Suprapubic skin (tissue), 4 donors: ENCODE measurements at regions not wholly inside any gene's neighbourhood (a gene's known extent, or its start where the extent isn't known, plus 50 kb on each side); places are given as distances from the start of the nearest gene placed in this dataset.

Experiments used
- DNase-seq, 2 donors: peaks; one replicate each; pipeline ENCODE4 v3.0.0-alpha.2; 2019; ENCODE audit warnings: low spot score in 2 of 2
- H3K27ac ChIP-seq: fragments of 200-600 bp; sonication (generic); one replicate; pipeline ENCODE4 v1.5.1; 2019
- H3K27me3 ChIP-seq: fragments of 200-600 bp; sonication (generic); one replicate; pipeline ENCODE4 v1.5.1; 2019
- H3K36me3 ChIP-seq: fragments of 200-600 bp; sonication (generic); one replicate; pipeline ENCODE4 v1.5.1; 2019
- H3K4me1 ChIP-seq: fragments of 200-600 bp; sonication (generic); one replicate; pipeline ENCODE4 v1.5.1; 2019
- H3K4me3 ChIP-seq: fragments of 200-600 bp; sonication (generic); one replicate; pipeline ENCODE4 v1.5.1; 2019; ENCODE audit warnings: mild to moderate bottlenecking
- H3K9me3 ChIP-seq: fragments of 200-600 bp; sonication (generic); one replicate; pipeline ENCODE4 v1.5.1; 2019
- EP300 ChIP-seq: sonication (generic); formaldehyde crosslinking; IDR thresholded peaks from one replicate; pipeline ENCODE4 v1.6.1; 2017; ENCODE audit warnings: antibody characterized with exemption
- POLR2A ChIP-seq, 2 donors: fragments of 450-650 bp; IDR thresholded peaks; one replicate each; pipeline ENCODE4 v1.6.1; 2017; ENCODE audit warnings: antibody characterized with exemption in 2 of 2, mild to moderate bottlenecking in 2 of 2, moderate library complexity in 2 of 2
- POLR2AphosphoS5 ChIP-seq, 3 donors: sonication (generic); formaldehyde crosslinking; IDR thresholded peaks; one replicate each; pipeline ENCODE4 v1.6.1; 2017; ENCODE audit warnings: antibody characterized with exemption in 3 of 3
- WGBS: methylation state at CpG from one replicate; pipeline ENCODE4 v1.1.5; 2018; 5-methylcytosine and 5-hydroxymethylcytosine counted together
- TF ChIP-seq, protein P1 (sequence below), 2 donors: fragments of 200-600 bp in 1 of 2; fragments of 450-650 bp in 1 of 2; sonication (generic) in 1 of 2; IDR thresholded peaks; one replicate each; pipeline ENCODE4 v1.5.1; 2016 to 2019; ENCODE audit warnings: antibody characterized with exemption in 2 of 2, mild to moderate bottlenecking in 1 of 2, moderate library complexity in 1 of 2

DNA sequence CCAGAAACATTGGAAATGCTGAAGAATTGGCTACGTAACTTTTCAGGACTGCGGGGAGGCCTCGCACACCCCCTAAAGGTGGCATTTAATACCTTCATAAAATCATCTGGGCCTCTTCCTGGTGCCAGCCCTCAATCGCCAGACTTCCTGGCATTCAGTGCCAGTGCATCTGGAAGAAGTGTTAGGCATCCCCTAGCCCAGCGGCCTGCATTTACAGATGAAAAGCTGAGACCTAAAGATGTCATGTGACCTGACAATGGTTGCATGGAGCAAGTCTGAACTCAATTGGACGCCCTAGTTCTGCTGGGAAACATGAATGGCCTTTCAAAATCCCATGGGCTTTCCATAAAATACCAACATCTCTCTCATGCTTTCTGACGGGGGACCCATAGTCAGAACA, 81.0 kb upstream of the TMEM45B start:
- Histone ChIP-seq H3K4me3 (no peak overlapping the region), H3K27me3 (peaks cover 7% of the 10 kb centered on the region), H3K4me1 (peaks cover 3% of the 10 kb centered on the region), H3K27ac (no peak overlapping the region), H3K36me3 (no peaks in the 10 kb centered on the region), H3K9me3 (no peaks in the 10 kb centered on the region)
- 93% methylated on average over 7 of the region's 7 CpGs for WGBS
- DNase-seq = peak in 1 of 2 donors; percentile 65
- TF ChIP-seq, protein P1, sequence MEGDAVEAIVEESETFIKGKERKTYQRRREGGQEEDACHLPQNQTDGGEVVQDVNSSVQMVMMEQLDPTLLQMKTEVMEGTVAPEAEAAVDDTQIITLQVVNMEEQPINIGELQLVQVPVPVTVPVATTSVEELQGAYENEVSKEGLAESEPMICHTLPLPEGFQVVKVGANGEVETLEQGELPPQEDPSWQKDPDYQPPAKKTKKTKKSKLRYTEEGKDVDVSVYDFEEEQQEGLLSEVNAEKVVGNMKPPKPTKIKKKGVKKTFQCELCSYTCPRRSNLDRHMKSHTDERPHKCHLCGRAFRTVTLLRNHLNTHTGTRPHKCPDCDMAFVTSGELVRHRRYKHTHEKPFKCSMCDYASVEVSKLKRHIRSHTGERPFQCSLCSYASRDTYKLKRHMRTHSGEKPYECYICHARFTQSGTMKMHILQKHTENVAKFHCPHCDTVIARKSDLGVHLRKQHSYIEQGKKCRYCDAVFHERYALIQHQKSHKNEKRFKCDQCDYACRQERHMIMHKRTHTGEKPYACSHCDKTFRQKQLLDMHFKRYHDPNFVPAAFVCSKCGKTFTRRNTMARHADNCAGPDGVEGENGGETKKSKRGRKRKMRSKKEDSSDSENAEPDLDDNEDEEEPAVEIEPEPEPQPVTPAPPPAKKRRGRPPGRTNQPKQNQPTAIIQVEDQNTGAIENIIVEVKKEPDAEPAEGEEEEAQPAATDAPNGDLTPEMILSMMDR (IDR thresholded peaks at IDR 0.05) = no peak
- no peak for TF ChIP-seq EP300
- TF ChIP-seq POLR2AphosphoS5 (IDR thresholded peaks at IDR 0.05) = no peak
- TF ChIP-seq POLR2A (IDR thresholded peaks at IDR 0.05) = no peak

DNA sequence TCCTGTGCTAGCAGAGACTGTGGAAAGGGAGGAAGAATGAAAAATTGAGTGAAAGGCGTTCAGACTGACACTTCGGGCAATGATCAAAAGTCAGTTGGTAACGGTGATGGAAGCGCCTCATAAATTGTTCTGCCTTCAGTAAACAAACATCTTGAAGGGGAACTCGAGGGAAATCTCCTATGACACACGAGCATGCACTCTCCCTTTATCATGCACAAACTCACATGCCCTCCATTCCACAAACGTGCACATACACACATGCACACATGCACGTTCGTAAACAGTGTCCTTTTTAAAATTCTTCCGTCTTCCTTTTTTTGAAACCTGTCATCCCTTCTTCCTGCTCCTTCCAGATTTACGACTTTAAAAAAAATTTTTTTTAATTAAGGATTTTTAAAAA, 77.8 kb upstream of the TMEM45B start:
- no peak for DNase-seq
- Histone ChIP-seq H3K4me3 (no peak overlapping the region), H3K27ac (no peak overlapping the region), H3K4me1 (no peaks in the 10 kb centered on the region), H3K9me3 (no peaks in the 10 kb centered on the region), H3K27me3 (peaks cover 11% of the 10 kb centered on the region), H3K36me3 (no peaks in the 10 kb centered on the region)
- 46% methylated on average over 11 of the region's 11 CpGs for WGBS
- TF ChIP-seq, protein P1 (IDR thresholded peaks at IDR 0.05) = no peak
- TF ChIP-seq POLR2A (IDR thresholded peaks at IDR 0.05) = no peak
- no peak for TF ChIP-seq POLR2AphosphoS5 (IDR thresholded peaks at IDR 0.05)
- no peak for TF ChIP-seq EP300

DNA sequence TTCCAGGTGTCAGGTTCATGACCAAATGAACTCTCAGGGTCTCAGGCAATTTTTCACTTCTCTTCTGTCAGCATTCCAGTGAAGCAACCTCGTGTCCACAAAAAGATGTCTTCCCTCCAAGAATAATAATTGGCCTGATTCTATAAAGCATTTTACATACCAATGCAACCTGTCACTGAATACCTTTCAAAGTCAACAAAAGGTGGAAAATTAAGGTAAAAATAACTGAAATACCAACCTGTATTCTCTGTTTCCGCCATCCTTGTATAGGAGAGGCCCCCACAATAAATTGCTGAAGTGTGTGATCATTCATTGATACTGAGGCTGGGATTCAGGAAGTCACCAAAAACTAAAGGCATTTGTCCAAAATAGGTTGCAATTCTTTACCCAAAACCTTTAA, 77.4 kb upstream of the TMEM45B start:
- Histone ChIP-seq H3K4me1 (no peaks in the 10 kb centered on the region), H3K9me3 (no peaks in the 10 kb centered on the region), H3K27ac (no peak overlapping the region), H3K27me3 (peaks cover 11% of the 10 kb centered on the region), H3K36me3 (no peaks in the 10 kb centered on the region), H3K4me3 (no peak overlapping the region)
- no peak for DNase-seq
- no peak for TF ChIP-seq EP300
- TF ChIP-seq POLR2A (IDR thresholded peaks at IDR 0.05) = no peak
- TF ChIP-seq, protein P1 (IDR thresholded peaks at IDR 0.05) = no peak
- no peak for TF ChIP-seq POLR2AphosphoS5 (IDR thresholded peaks at IDR 0.05)
- WGBS = 64% methylated on average over 2 of the region's 2 CpGs

DNA sequence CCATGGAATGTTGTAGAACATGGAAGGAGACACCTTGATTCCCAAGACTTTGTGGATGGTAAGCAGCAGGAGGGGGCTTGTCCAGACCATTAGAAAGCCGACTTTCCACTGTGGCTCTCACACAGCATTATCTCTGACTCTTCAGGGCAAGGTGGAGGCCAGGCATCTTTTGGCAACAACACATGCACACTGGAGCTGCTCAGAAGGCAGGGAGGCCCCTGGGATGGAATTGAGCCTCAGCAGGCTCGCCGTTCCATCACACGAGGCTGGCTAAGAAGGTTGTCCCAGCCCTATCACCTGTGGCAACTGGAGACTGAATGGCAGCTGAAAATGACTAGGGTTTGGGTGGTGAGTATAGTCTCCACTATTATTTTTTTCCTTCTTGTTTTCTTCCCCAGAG, 76.3 kb upstream of the TMEM45B start:
- no peaks in the 10 kb centered on the region for H3K36me3 ChIP-seq
- no peak overlapping the region for H3K27ac ChIP-seq
- WGBS = 76% methylated on average over 4 of the region's 4 CpGs
- TF ChIP-seq POLR2AphosphoS5 (IDR thresholded peaks at IDR 0.05) (no peak), POLR2A (IDR thresholded peaks at IDR 0.05) (no peak), EP300 (no peak)
- TF ChIP-seq, protein P1 (IDR thresholded peaks at IDR 0.05) = no peak
- DNase-seq = peak in 1 of 2 donors; percentile 63
- H3K9me3 ChIP-seq = no peaks in the 10 kb centered on the region
- no peaks in the 10 kb centered on the region for H3K4me1 ChIP-seq
- H3K4me3 ChIP-seq = no peak overlapping the region
- H3K27me3 ChIP-seq = peaks cover 11% of the 10 kb centered on the region

DNA sequence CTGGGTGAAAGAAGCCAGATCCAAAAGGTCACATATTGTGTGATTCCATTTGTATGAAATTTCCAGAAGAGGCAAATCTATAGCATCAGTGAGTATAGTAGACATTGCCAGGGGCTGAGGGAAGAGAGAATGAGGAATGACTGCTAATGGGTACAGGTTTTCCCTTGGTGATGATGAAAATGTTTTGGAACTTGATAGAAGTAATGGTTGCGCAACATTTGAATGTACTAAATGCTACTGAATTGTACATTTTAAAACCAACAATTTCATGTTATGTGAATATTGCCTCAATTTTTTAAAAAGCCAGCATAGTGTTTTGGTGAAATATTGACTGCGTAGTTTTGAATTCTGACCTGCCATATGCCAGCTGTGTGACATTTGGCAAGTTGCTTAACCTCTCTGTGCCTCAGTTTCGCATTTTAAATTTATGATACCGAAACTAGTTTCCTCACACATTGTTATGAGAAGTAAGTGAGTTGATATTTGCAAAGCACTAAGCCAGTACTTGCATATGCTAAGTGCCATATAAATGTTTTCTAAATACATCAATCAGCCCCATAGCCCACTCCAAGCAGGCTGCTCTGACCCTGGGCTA, 75.4 kb upstream of the TMEM45B start:
- TF ChIP-seq POLR2A (IDR thresholded peaks at IDR 0.05) (no peak), POLR2AphosphoS5 (IDR thresholded peaks at IDR 0.05) (no peak), EP300 (no peak)
- TF ChIP-seq, protein P1 (IDR thresholded peaks at IDR 0.05) = no peak
- Histone ChIP-seq H3K27ac (no peak overlapping the region), H3K4me3 (no peak overlapping the region), H3K36me3 (no peaks in the 10 kb centered on the region), H3K27me3 (peaks cover 11% of the 10 kb centered on the region), H3K9me3 (no peaks in the 10 kb centered on the region), H3K4me1 (no peaks in the 10 kb centered on the region)
- DNase-seq = no peak
- WGBS = 94% methylated on average over 4 of the region's 4 CpGs
